GM23338 (cell line): ENCODE measurements at regions not wholly inside any gene's neighbourhood (a gene's known extent, or its start where the extent isn't known, plus 50 kb on each side); places are given as distances from the start of the nearest gene placed in this dataset.

ENCODE experiments used
- ATAC-seq: fragments of 200-7000 bp; cut with Tn5 transposase; 3 replicates; pipeline ENCODE4 v1.9.1; 2020
- DNase-seq: peaks from one replicate; pipeline ENCODE4 v3.0.0-alpha.2; 2015; ENCODE audit warnings: low spot score
- H2AFZ ChIP-seq: fragments of 200-600 bp; sonication (generic); 2 replicates; pipeline ENCODE4 v1.8.0; 2016; ENCODE audit warnings: antibody characterized with exemption, mild to moderate bottlenecking, moderate library complexity
- H3F3A ChIP-seq: fragments of 200-600 bp; sonication (generic); replicated peaks from 2 replicates; pipeline ENCODE4 v1.8.0; 2017; ENCODE audit warnings: antibody characterized with exemption, mixed run types, low read depth
- H3K27ac ChIP-seq: fragments of 200-600 bp; sonication (generic); 2 replicates; pipeline ENCODE4 v1.6.1; 2016; ENCODE audit warnings: low read depth
- H3K27me3 ChIP-seq: fragments of 200-600 bp; sonication (generic); 2 replicates; pipeline ENCODE4 v1.8.0; 2016; ENCODE audit warnings: mild to moderate bottlenecking, mixed run types, moderate library complexity; ENCODE audit not compliant: insufficient read depth
- H3K36me3 ChIP-seq: fragments of 200-600 bp; sonication (generic); 2 replicates; pipeline ENCODE4 v1.8.0; 2016; ENCODE audit warnings: mild to moderate bottlenecking; ENCODE audit not compliant: insufficient read depth
- H3K4me1 ChIP-seq: fragments of 200-600 bp; sonication (generic); 2 replicates; pipeline ENCODE4 v1.8.0; 2016; ENCODE audit warnings: mild to moderate bottlenecking, moderate library complexity; ENCODE audit not compliant: insufficient read depth
- H3K4me2 ChIP-seq: fragments of 200-600 bp; sonication (generic); 2 replicates; pipeline ENCODE4 v1.7.1; 2017; ENCODE audit warnings: mixed run types
- H3K4me3 ChIP-seq: fragments of 200-600 bp; sonication (generic); 2 replicates; pipeline ENCODE4 v1.6.1; 2016; ENCODE audit warnings: mixed run types
- H3K79me2 ChIP-seq: fragments of 200-600 bp; sonication (generic); replicated peaks from 2 replicates; pipeline ENCODE4 v1.8.0; 2017; ENCODE audit warnings: mild to moderate bottlenecking; ENCODE audit not compliant: insufficient read depth
- H3K9me2 ChIP-seq: fragments of 200-600 bp; sonication (generic); 2 replicates; pipeline ENCODE4 v1.8.0; 2017; ENCODE audit not compliant: insufficient read depth
- H4K20me1 ChIP-seq: fragments of 200-600 bp; sonication (generic); replicated peaks from 2 replicates; pipeline ENCODE4 v1.8.0; 2017; ENCODE audit warnings: mild to moderate bottlenecking; ENCODE audit not compliant: insufficient read depth
- H3K27ac Mint-ChIP-seq: 2 replicates; pipeline ENCODE4 v1.8.0; 2020; ENCODE audit warnings: inconsistent platforms, mild to moderate bottlenecking, moderate library complexity, mixed read lengths
- H3K27me3 Mint-ChIP-seq: 3 replicates; pipeline ENCODE4 v1.8.0; 2022; ENCODE audit warnings: low read depth, mild to moderate bottlenecking, moderate library complexity, mixed read lengths, inconsistent platforms; ENCODE audit not compliant: insufficient read depth, poor library complexity
- H3K36me3 Mint-ChIP-seq: 3 replicates; pipeline ENCODE4 v1.8.0; 2021; ENCODE audit warnings: low read depth, mild to moderate bottlenecking, inconsistent platforms, moderate library complexity, mixed read lengths
- H3K4me1 Mint-ChIP-seq: 3 replicates; pipeline ENCODE4 v1.8.0; 2020; ENCODE audit warnings: mild to moderate bottlenecking, inconsistent platforms, mixed read lengths
- H3K4me3 Mint-ChIP-seq: 3 replicates; pipeline ENCODE4 v1.8.0; 2021; ENCODE audit warnings: moderate library complexity, mild to moderate bottlenecking, inconsistent platforms, mixed read lengths
- H3K9me3 Mint-ChIP-seq: 3 replicates; pipeline ENCODE4 v1.8.0; 2020; ENCODE audit warnings: moderate library complexity, mild to moderate bottlenecking, inconsistent platforms, mixed read lengths
- CREB1 ChIP-seq: fragments of 250-450 bp; sonication (Bioruptor Pico); IDR thresholded peaks from 2 replicates; pipeline ENCODE4 v1.5.0; 2020; ENCODE audit warnings: low read depth, mild to moderate bottlenecking, moderate library complexity
- CTCF ChIP-seq, 2 experiments: fragments of 200-600 bp in 1 of 2; sonication (generic) in 1 of 2; conservative IDR thresholded peaks; 2 replicates each; pipeline versions ENCODE4 v1.5.1 to v1.6.1; 2016 to 2017; ENCODE audit warnings: antibody characterized with exemption in 2 of 2, low read depth in 2 of 2, mild to moderate bottlenecking in 2 of 2, moderate library complexity in 1 of 2
- ETS1 ChIP-seq: IDR thresholded peaks from 2 replicates; pipeline ENCODE4 v1.6.1; 2016; ENCODE audit warnings: antibody characterized with exemption
- EZH2 ChIP-seq: fragments of 200-600 bp; sonication (generic); IDR thresholded peaks from one replicate; pipeline ENCODE4 v1.8.0; 2017; ENCODE audit warnings: antibody characterized with exemption, mild to moderate bottlenecking, low read depth; ENCODE audit not compliant: unreplicated experiment
- EZH2phosphoT487 ChIP-seq: fragments of 200-600 bp; sonication (generic); IDR thresholded peaks from one replicate; pipeline ENCODE4 v1.8.1; 2018; ENCODE audit warnings: antibody characterized with exemption; ENCODE audit not compliant: unreplicated experiment
- JUNB ChIP-seq: IDR thresholded peaks from one replicate; pipeline ENCODE4 v1.6.1; 2016; ENCODE audit warnings: antibody characterized with exemption; ENCODE audit not compliant: unreplicated experiment
- NANOG ChIP-seq: IDR thresholded peaks from 2 replicates; pipeline ENCODE4 v1.6.1; 2016; ENCODE audit warnings: antibody characterized with exemption, borderline replicate concordance
- POLR2AphosphoS5 ChIP-seq: IDR thresholded peaks from 2 replicates; pipeline ENCODE4 v1.6.1; 2016; ENCODE audit warnings: antibody characterized with exemption, low read depth
- REST ChIP-seq: IDR thresholded peaks from one replicate; pipeline ENCODE4 v1.6.1; 2018; ENCODE audit warnings: antibody characterized with exemption; ENCODE audit not compliant: unreplicated experiment
- ZNF114 ChIP-seq: fragments of 250-450 bp; sonication (Bioruptor Pico); IDR thresholded peaks from 2 replicates; pipeline ENCODE4 v1.5.0; 2020; ENCODE audit warnings: mild to moderate bottlenecking, moderate library complexity

- Mint-ChIP-seq H3K4me1 (0 out of 3 replicates have a peak, but pooled peaks cover 3% of the 10 kb centered on the region), H3K27ac (peak overlapping the region; percentile 43; the same call in 1 of the 2 replicates), H3K27me3 (peaks cover 1% of the 10 kb centered on the region), H3K9me3 (peaks cover 3% of the 10 kb centered on the region; the same call in 1 of the 3 replicates), H3K4me3 (no peak overlapping the region), H3K36me3 (no peaks in the 10 kb centered on the region)
- TF ChIP-seq CTCF (conservative IDR thresholded peaks at IDR 0.05; ENCODE audit: low read depth in 2 of 2) (peak; percentile 20 to 24; a peak in 2 of 4 replicates), REST (no peak), NANOG (no peak), POLR2AphosphoS5 (no peak), EZH2phosphoT487 (no peak)
- ATAC-seq, result peak; percentile 93
- Histone ChIP-seq H3K4me3 (no peak overlapping the region), H3K4me2 (no peak overlapping the region), H3K27ac (no peak overlapping the region), H3K9me2 (peaks cover 2% of the 10 kb centered on the region; the same call in 1 of the 2 replicates), H3K27me3 (peaks cover under 1% of the 10 kb centered on the region; the same call in 1 of the 2 replicates), H3K79me2 (no peaks in the 10 kb centered on the region), H3K36me3 (no peaks in the 10 kb centered on the region), H2AFZ (0 out of 2 replicates have a peak overlapping the region, but pooled peaks have one; percentile 56), H4K20me1 (no peaks in the 10 kb centered on the region), H3F3A (no peaks in the 10 kb centered on the region), H3K4me1 (no peaks in the 10 kb centered on the region)
- peak; percentile 43 for DNase-seq
Measured at GRCh38 chr5:44637916-44638869, 170.6 kb upstream of the MRPS30 start.

GRCh38 chr5:44632344-44632743 lies 176.4 kb upstream of the MRPS30 start:
- TF ChIP-seq JUNB (no peak), POLR2AphosphoS5 (no peak), ETS1 (no peak), EZH2 (no peak), NANOG (no peak), REST (no peak), CREB1 (CRISPR knock-in tag) (no peak), ZNF114 (CRISPR knock-in tag) (no peak)
- Histone ChIP-seq H3F3A (no peaks in the 10 kb centered on the region), H3K36me3 (no peaks in the 10 kb centered on the region), H4K20me1 (no peaks in the 10 kb centered on the region), H3K4me2 (no peak overlapping the region), H3K4me3 (no peak overlapping the region), H3K27ac (no peak overlapping the region), H2AFZ (no peak overlapping the region), H3K79me2 (no peaks in the 10 kb centered on the region), H3K4me1 (no peaks in the 10 kb centered on the region), H3K27me3 (peaks cover 16% of the 10 kb centered on the region; the same call in 1 of the 2 replicates), H3K9me2 (no peaks in the 10 kb centered on the region)
- H3K36me3 Mint-ChIP-seq, result no peaks in the 10 kb centered on the region
- no peak overlapping the region for H3K27ac Mint-ChIP-seq
- ATAC-seq, result no peak
- DNase-seq, result no peak
- no peaks in the 10 kb centered on the region for H3K9me3 Mint-ChIP-seq
- no peak overlapping the region for H3K4me3 Mint-ChIP-seq
- H3K27me3 Mint-ChIP-seq, result no peaks in the 10 kb centered on the region
- H3K4me1 Mint-ChIP-seq, result no peaks in the 10 kb centered on the region
